HCT116 (cell line): ENCODE measurements at regions not wholly inside any gene's neighbourhood (a gene's known extent, or its start where the extent isn't known, plus 50 kb on each side); places are given as distances from the start of the nearest gene placed in this dataset.

Experiments used
- ATAC-seq: fragments of 200-7000 bp; cut with Tn5 transposase; 2 replicates; pipeline ENCODE4 v1.9.1; 2020; ENCODE audit warnings: mild to moderate bottlenecking, moderate library complexity
- BruUV-seq: library from RNA; stranded (reverse); fragments of 400-500 nt; replicated peaks from 2 replicates; lab custom pipeline; 2021; lab: Mats Ljungman, UMichigan
- CTCF ChIA-PET: fragments of 300-600 bp; sonication (Branson Sonifier 250); formaldehyde crosslinking; loops from one replicate; lab custom pipeline; 2021; ENCODE audit warnings: antibody characterized with exemption; lab: Charles Lee
- POLR2A ChIA-PET: fragments of 300-600, 350-600 bp; sonication (Branson Sonifier 250); formaldehyde crosslinking; loops from one replicate; lab custom pipeline; 2021; ENCODE audit warnings: antibody characterized with exemption; lab: Charles Lee
- RAD21 ChIA-PET, 2 experiments: fragments of 300-600 bp; sonication (Branson Sonifier 250); formaldehyde crosslinking; loops; one replicate each; lab custom pipeline; 2023; ENCODE audit warnings: low total read pairs in 2 of 2; ENCODE audit not compliant: uncharacterized antibody in 2 of 2, unreplicated experiment in 2 of 2, low non-redundant PET in 1 of 2; lab: Charles Lee
- DNase-seq: peaks from one replicate; pipeline ENCODE4 v3.0.0-alpha.2; 2010; ENCODE audit warnings: low read depth, low spot score
- H2AFZ ChIP-seq: fragments of 200-600 bp; shearing (Covaris generic), sonication (generic); 2 replicates; pipeline ENCODE4 v1.6.1; 2017; ENCODE audit warnings: low read depth, mixed run types, mixed read lengths, antibody characterized with exemption, low read length; ENCODE audit not compliant: poor library complexity, severe bottlenecking
- H3K27ac ChIP-seq: 2 replicates; pipeline ENCODE4 v1.5.1; 2012; ENCODE audit warnings: low read depth, low read length
- H3K27me3 ChIP-seq: fragments of 200-600 bp; sonication (generic); 2 replicates; pipeline ENCODE4 v1.6.1; 2016; ENCODE audit warnings: mixed run types, low read length, mixed read lengths; ENCODE audit not compliant: insufficient read depth
- H3K36me3 ChIP-seq, 2 experiments: fragments of 200-500 bp in 1 of 2; fragments of 200-600 bp in 1 of 2; sonication (Bioruptor generic) in 1 of 2; sonication (generic) in 1 of 2; 2 replicates each; pipeline versions ENCODE4 v1.5.1 to v1.6.1; 2014 to 2016; ENCODE audit warnings: low read length in 2 of 2, inconsistent platforms in 1 of 2, mixed read lengths in 1 of 2, mixed run types in 1 of 2; ENCODE audit not compliant: insufficient read depth in 2 of 2, control insufficient read depth in 1 of 2
- H3K4me1 ChIP-seq, 2 experiments: fragments of 200-600 bp in 1 of 2; sonication (generic) in 1 of 2; 2 replicates each; pipeline versions ENCODE4 v1.5.1 to v1.6.1; 2012 to 2017; ENCODE audit warnings: low read length in 2 of 2, inconsistent platforms in 1 of 2, mild to moderate bottlenecking in 1 of 2, mixed read lengths in 1 of 2, mixed run types in 1 of 2, moderate library complexity in 1 of 2; ENCODE audit not compliant: insufficient read depth in 2 of 2, control insufficient read depth in 1 of 2
- H3K4me2 ChIP-seq: fragments of 200-600 bp; sonication (generic); 2 replicates; pipeline ENCODE4 v1.6.1; 2017; ENCODE audit warnings: mixed run types, low read length, mixed read lengths
- H3K4me3 ChIP-seq, 2 experiments: fragments of 200-600 bp in 1 of 2; sonication (generic) in 1 of 2; replicated peaks in 1 of 2; 2 replicates each; pipeline ENCODE4 v1.5.1; 2011 to 2016; ENCODE audit warnings: low read length in 2 of 2, control low read depth in 1 of 2, low read depth in 1 of 2, mild to moderate bottlenecking in 1 of 2, mixed read lengths in 1 of 2, mixed run types in 1 of 2
- H3K79me2 ChIP-seq: fragments of 200-600 bp; sonication (generic); 2 replicates; pipeline ENCODE4 v1.6.1; 2017; ENCODE audit warnings: mild to moderate bottlenecking, mixed run types, low read length, moderate library complexity, mixed read lengths; ENCODE audit not compliant: insufficient read depth
- H3K9ac ChIP-seq: fragments of 200-600 bp; sonication (generic); 2 replicates; pipeline ENCODE4 v1.6.1; 2016; ENCODE audit warnings: low read length, mixed read lengths
- H3K9me2 ChIP-seq: fragments of 200-600 bp; sonication (generic), shearing (Covaris generic); 2 replicates; pipeline ENCODE4 v1.6.1; 2017; ENCODE audit warnings: mixed run types, mild to moderate bottlenecking, moderate library complexity; ENCODE audit not compliant: insufficient read depth
- H3K9me3 ChIP-seq, 2 experiments: fragments of 200-500 bp in 1 of 2; fragments of 200-600 bp in 1 of 2; sonication (Bioruptor generic) in 1 of 2; sonication (generic) in 1 of 2; 2 replicates each; pipeline ENCODE4 v1.6.1; 2014 to 2017; ENCODE audit warnings: low read length in 2 of 2, mixed read lengths in 2 of 2, inconsistent platforms in 1 of 2, low read depth in 1 of 2, mild to moderate bottlenecking in 1 of 2, mixed run types in 1 of 2, moderate library complexity in 1 of 2; ENCODE audit not compliant: control insufficient read depth in 1 of 2, insufficient read depth in 1 of 2
- H4K20me1 ChIP-seq: fragments of 200-600 bp; sonication (generic), shearing (Covaris generic); 2 replicates; pipeline ENCODE4 v1.6.1; 2017; ENCODE audit warnings: mixed run types, mild to moderate bottlenecking, moderate library complexity; ENCODE audit not compliant: insufficient read depth
- ELF1 ChIP-seq: IDR thresholded peaks from 2 replicates; pipeline ENCODE4 v1.6.1; 2012; ENCODE audit warnings: low read depth, borderline replicate concordance
- EZH2 ChIP-seq: fragments of 200-600 bp; sonication (generic); IDR thresholded peaks from 2 replicates; pipeline ENCODE4 v1.6.1; 2017; ENCODE audit warnings: antibody characterized with exemption, mixed run types
- FOSL1 ChIP-seq: IDR thresholded peaks from 2 replicates; pipeline ENCODE4 v1.6.1; 2012; ENCODE audit warnings: low read depth
- SIN3A ChIP-seq: IDR thresholded peaks from 2 replicates; pipeline ENCODE4 v1.6.1; 2012; ENCODE audit warnings: low read depth
- intact Hi-C: fragments of 100-400 bp; cut with micrococcal nuclease; formaldehyde crosslinking; loops from 2 replicates; pipeline ENCODE4 v1.10.0; 2022
- TF ChIP-seq, protein P1 (sequence below): IDR thresholded peaks from 2 replicates; pipeline ENCODE4 v1.6.1; 2012; ENCODE audit warnings: low read depth
- TF ChIP-seq, protein P2 (sequence below): IDR thresholded peaks from 2 replicates; pipeline ENCODE4 v1.6.1; 2011; ENCODE audit warnings: mild to moderate bottlenecking, low read length, moderate library complexity; ENCODE audit not compliant: insufficient replicate concordance; ENCODE audit errors: extremely low read depth

DNA sequence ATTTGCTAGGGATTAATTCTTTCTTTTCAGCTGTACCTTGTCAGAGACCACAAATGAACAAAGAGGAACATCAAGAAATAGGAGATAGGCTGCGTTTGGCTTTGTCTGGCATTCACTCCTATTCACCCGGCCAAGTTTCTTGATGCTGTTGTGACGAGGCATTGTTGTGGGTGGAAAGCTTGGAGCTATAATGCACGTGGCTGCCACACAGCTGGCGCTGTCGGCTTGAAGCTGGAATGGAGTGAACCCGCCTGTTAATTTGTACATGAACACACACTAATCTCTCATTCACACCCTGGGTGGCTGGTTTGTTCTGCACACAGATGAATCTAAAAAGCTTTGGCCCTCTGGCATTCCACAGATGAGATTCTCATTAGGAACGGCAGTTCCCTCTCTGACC, 274.9 kb upstream of the GYPC start:
- H3K27me3 ChIP-seq = no peaks in the 10 kb centered on the region
- H3K4me3 ChIP-seq = no peak overlapping the region
- CTCF ChIA-PET = no interaction called here
- H4K20me1 ChIP-seq = no peaks in the 10 kb centered on the region
- H2AFZ ChIP-seq = no peak overlapping the region
- POLR2A ChIA-PET = no interaction called here
- no peak overlapping the region for H3K4me2 ChIP-seq
- no peak overlapping the region for H3K27ac ChIP-seq
- intact Hi-C loops = no loop called here
- TF ChIP-seq ELF1 (no peak), EZH2 (no peak), FOSL1 (no peak), SIN3A (no peak)
- TF ChIP-seq, protein P1, sequence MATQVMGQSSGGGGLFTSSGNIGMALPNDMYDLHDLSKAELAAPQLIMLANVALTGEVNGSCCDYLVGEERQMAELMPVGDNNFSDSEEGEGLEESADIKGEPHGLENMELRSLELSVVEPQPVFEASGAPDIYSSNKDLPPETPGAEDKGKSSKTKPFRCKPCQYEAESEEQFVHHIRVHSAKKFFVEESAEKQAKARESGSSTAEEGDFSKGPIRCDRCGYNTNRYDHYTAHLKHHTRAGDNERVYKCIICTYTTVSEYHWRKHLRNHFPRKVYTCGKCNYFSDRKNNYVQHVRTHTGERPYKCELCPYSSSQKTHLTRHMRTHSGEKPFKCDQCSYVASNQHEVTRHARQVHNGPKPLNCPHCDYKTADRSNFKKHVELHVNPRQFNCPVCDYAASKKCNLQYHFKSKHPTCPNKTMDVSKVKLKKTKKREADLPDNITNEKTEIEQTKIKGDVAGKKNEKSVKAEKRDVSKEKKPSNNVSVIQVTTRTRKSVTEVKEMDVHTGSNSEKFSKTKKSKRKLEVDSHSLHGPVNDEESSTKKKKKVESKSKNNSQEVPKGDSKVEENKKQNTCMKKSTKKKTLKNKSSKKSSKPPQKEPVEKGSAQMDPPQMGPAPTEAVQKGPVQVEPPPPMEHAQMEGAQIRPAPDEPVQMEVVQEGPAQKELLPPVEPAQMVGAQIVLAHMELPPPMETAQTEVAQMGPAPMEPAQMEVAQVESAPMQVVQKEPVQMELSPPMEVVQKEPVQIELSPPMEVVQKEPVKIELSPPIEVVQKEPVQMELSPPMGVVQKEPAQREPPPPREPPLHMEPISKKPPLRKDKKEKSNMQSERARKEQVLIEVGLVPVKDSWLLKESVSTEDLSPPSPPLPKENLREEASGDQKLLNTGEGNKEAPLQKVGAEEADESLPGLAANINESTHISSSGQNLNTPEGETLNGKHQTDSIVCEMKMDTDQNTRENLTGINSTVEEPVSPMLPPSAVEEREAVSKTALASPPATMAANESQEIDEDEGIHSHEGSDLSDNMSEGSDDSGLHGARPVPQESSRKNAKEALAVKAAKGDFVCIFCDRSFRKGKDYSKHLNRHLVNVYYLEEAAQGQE = no peak
- TF ChIP-seq, protein P2, sequence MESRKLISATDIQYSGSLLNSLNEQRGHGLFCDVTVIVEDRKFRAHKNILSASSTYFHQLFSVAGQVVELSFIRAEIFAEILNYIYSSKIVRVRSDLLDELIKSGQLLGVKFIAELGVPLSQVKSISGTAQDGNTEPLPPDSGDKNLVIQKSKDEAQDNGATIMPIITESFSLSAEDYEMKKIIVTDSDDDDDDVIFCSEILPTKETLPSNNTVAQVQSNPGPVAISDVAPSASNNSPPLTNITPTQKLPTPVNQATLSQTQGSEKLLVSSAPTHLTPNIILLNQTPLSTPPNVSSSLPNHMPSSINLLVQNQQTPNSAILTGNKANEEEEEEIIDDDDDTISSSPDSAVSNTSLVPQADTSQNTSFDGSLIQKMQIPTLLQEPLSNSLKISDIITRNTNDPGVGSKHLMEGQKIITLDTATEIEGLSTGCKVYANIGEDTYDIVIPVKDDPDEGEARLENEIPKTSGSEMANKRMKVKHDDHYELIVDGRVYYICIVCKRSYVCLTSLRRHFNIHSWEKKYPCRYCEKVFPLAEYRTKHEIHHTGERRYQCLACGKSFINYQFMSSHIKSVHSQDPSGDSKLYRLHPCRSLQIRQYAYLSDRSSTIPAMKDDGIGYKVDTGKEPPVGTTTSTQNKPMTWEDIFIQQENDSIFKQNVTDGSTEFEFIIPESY = no peak
- no peaks in the 10 kb centered on the region for H3K36me3 ChIP-seq
- H3K9ac ChIP-seq = no peak overlapping the region
- no peaks in the 10 kb centered on the region for H3K79me2 ChIP-seq
- no peaks in the 10 kb centered on the region for H3K9me2 ChIP-seq
- peaks cover 0 to 6% of the 10 kb centered on the region in 2 experiments; a peak in 2 of 4 replicates for H3K9me3 ChIP-seq
- no TSS peak for BruUV-seq
- DNase-seq (no peak), ATAC-seq (no peak)
- H3K4me1 ChIP-seq = no peaks in the 10 kb centered on the region
- RAD21 ChIA-PET = no interaction called here
